ENCODE measurements at regions not wholly inside any gene's neighbourhood (a gene's known extent, or its start where the extent isn't known, plus 50 kb on each side); places are given as distances from the start of the nearest gene placed in this dataset.
"Not testable (repeated sequence)": the region's sequence is repeated elsewhere in the genome, so short reads cannot be mapped to it uniquely, and the experiment has no call there.

DNA sequence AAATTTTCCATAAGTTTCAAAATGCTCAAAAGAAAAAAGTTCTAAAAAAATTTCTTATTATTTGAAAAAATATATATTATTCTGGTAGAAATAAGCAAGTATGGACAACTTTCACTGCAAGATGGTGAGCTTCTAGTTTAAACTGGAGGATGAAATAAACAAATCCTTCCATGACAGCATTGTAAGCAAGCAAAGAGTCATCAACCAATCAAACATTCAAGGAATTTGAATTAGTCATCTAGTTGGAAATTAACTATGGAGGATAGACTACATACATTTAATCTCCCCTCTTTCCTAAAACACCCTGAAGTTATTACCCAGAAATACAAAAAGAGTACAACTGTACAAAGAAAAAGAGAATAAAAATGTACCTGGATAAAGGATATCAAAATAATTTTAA lies 51.0 kb upstream of the IRX5 start:
- DNase-seq (ENCODE audit: low read depth), result peak; percentile 6

DNA sequence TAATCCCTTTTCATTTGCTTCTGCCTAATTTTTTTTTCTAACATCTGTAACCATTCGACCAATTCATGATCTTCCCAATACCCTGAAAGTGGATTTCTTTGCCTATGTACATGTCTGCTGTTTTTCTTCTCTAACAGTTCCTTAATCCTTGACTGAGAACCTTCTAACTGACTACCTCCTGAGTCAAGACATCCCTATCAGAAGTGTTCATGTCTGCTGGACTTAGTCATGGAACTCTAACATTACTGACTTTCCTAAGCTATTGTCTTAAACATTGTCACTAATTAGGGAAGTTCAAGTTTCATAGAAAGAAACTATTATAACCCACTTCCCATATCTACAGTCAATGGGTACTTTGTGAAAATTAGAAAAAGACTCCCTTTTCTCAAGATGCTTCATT lies 52.4 kb upstream of the IRX5 start:
- TF ChIP-seq, protein P1, sequence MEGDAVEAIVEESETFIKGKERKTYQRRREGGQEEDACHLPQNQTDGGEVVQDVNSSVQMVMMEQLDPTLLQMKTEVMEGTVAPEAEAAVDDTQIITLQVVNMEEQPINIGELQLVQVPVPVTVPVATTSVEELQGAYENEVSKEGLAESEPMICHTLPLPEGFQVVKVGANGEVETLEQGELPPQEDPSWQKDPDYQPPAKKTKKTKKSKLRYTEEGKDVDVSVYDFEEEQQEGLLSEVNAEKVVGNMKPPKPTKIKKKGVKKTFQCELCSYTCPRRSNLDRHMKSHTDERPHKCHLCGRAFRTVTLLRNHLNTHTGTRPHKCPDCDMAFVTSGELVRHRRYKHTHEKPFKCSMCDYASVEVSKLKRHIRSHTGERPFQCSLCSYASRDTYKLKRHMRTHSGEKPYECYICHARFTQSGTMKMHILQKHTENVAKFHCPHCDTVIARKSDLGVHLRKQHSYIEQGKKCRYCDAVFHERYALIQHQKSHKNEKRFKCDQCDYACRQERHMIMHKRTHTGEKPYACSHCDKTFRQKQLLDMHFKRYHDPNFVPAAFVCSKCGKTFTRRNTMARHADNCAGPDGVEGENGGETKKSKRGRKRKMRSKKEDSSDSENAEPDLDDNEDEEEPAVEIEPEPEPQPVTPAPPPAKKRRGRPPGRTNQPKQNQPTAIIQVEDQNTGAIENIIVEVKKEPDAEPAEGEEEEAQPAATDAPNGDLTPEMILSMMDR (conservative IDR thresholded peaks at IDR 0.05; ENCODE audit: low read length), result no peak
- DNase-seq (ENCODE audit: low read depth), result no peak
- H3K4me3 ChIP-seq (ENCODE audit: low read length), result no peak overlapping the region

More for the DNA sequence above, 51.0 kb upstream of the IRX5 start:
- TF ChIP-seq, protein P1 (conservative IDR thresholded peaks at IDR 0.05; ENCODE audit: low read length), result no peak
- H3K4me3 ChIP-seq (ENCODE audit: low read length), result no peak overlapping the region

- no peak overlapping the region for H3K4me3 ChIP-seq (ENCODE audit: low read length)
- DNase-seq (ENCODE audit: low read depth), result peak; percentile 8
- TF ChIP-seq, protein P1 (conservative IDR thresholded peaks at IDR 0.05; ENCODE audit: low read length), result no peak
These were observed 55.2 kb upstream of the IRX5 start for GRCh38 chr16:54875443-54875842.

DNA sequence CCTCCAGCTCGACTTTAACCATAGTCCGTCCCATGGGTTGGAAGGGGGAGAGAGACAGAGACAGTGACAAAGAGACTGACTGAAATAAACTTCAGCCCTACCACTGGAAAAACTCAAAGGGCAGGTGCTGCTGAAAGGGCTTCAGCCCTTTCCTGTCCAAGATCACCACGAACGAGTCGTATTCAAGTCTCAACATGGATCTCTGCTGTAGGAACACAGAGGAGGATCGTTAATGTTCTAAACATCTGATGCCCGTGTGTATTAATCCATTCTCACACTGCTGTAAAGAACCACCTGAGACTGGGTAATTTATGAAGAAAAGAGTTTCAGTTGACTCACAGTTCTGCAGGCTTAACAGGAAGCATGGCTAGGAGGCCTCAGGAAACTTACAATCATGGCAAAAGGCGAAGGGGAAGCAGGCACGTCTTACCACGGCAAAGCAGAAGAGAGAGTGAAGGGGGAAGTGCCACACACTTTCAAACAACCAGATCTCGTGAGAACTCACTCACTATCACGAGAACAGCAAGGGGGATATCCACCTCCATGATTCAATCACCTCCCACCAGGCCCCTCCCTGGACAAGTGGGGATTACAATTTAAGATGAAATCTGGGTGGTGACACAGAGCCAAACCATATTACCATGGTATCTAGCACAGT lies 56.8 kb upstream of the IRX5 start:
- H3K4me3 ChIP-seq (ENCODE audit: low read length); DNase-seq (ENCODE audit: low read depth): not testable (repeated sequence)

DNA sequence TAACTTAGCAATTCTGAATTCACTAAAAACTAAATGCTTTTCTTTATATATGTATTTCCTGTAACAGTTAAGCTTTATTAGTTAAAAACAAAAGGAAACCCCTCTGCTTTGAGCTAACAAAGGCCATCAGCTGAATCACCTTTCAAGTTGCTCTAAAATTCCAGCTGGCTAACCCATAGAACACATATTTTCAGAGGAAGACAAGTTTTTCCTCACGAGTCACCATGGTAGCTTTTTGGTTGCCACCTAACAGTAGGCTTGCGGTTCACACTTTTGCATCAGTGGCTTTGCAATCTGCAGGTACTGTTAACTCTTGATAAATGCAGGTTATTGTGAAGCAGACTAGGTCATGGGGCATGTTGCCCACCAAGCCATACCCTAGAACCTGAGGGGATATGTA lies 57.6 kb upstream of the IRX5 start:
- TF ChIP-seq, protein P1 (conservative IDR thresholded peaks at IDR 0.05; ENCODE audit: low read length), result no peak
- peak; percentile 29 for DNase-seq (ENCODE audit: low read depth)
- H3K4me3 ChIP-seq (ENCODE audit: low read length), result no peak overlapping the region

GRCh38 chr16:54870151-54870550 lies 60.5 kb upstream of the IRX5 start:
- TF ChIP-seq, protein P1 (conservative IDR thresholded peaks at IDR 0.05; ENCODE audit: low read length), result no peak
- no peak overlapping the region for H3K4me3 ChIP-seq (ENCODE audit: low read length)
- DNase-seq (ENCODE audit: low read depth), result no peak

DNA sequence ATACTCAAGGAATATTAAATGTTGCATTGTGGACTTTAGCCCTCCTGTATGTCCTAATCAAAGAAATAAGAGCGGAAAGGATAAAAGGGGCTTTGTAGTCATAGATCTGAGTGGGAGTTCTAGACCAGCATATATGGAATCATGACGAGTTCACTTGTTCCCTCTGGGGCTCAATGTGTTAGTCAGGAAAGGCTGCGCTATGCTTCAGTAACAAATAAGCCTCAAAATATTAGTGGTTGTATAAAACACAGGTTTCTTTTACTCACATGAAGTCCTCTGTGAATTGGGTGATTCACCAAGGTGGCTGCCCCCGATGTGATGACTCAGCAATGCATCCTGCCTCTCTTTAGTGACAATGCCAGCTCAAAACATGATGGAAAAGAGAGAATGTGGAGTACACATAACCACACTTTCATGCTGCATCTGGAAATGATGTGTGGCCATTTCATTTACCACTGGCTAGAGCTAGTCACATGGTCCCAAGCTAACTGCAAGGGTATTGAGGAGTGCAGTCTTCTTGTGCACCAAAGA lies 63.3 kb upstream of the IRX5 start:
- no peak overlapping the region for H3K4me3 ChIP-seq (ENCODE audit: low read length)
- DNase-seq (ENCODE audit: low read depth), result no peak
- TF ChIP-seq, protein P1 (conservative IDR thresholded peaks at IDR 0.05; ENCODE audit: low read length), result no peak
